ENCODE measurements at regions not wholly inside any gene's neighbourhood (a gene's known extent, or its start where the extent isn't known, plus 50 kb on each side); places are given as distances from the start of the nearest gene placed in this dataset.

DNA sequence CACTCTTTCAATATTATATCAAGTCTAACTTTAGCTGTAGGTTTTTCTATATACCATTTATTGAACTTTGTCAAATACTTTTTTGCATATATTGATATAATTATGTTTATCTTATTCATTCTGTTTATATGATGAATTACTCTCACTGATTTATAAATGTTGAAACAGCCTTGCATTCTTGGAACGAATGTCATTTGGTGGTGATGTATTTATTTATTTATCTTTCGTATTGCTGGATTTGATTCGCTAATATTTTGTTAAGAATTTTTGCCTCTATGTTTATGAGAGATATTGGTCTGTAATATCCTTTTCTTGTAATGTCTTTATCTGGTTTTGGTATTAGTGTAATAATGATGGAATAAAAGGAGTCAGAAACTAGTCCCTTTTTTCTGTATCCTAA, 563.9 kb downstream of the ANXA1 start:
- no peak overlapping the region for H3K9ac ChIP-seq (ENCODE audit: low read depth, low read length)
- no peak for TF ChIP-seq EZH2 (IDR thresholded peaks at IDR 0.05; ENCODE audit: borderline replicate concordance, low read depth, low read length, severe bottlenecking)
- TF ChIP-seq, protein P1, sequence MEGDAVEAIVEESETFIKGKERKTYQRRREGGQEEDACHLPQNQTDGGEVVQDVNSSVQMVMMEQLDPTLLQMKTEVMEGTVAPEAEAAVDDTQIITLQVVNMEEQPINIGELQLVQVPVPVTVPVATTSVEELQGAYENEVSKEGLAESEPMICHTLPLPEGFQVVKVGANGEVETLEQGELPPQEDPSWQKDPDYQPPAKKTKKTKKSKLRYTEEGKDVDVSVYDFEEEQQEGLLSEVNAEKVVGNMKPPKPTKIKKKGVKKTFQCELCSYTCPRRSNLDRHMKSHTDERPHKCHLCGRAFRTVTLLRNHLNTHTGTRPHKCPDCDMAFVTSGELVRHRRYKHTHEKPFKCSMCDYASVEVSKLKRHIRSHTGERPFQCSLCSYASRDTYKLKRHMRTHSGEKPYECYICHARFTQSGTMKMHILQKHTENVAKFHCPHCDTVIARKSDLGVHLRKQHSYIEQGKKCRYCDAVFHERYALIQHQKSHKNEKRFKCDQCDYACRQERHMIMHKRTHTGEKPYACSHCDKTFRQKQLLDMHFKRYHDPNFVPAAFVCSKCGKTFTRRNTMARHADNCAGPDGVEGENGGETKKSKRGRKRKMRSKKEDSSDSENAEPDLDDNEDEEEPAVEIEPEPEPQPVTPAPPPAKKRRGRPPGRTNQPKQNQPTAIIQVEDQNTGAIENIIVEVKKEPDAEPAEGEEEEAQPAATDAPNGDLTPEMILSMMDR (IDR thresholded peaks at IDR 0.05; ENCODE audit: borderline replicate concordance, extremely low read depth, low read length, poor library complexity, severe bottlenecking): no peak
- no peaks in the 10 kb centered on the region for H3K36me3 ChIP-seq (ENCODE audit: insufficient read depth, low read length)
- H2AFZ ChIP-seq (ENCODE audit: low read depth, low read length): no peak overlapping the region
- ATAC-seq (ENCODE audit: insufficient read depth, low read depth) (no peak), DNase-seq (no peak)
- no peaks in the 10 kb centered on the region for H3K9me3 ChIP-seq (ENCODE audit: insufficient read depth, low read length, severe bottlenecking)
- no peak overlapping the region for H3K4me2 ChIP-seq (ENCODE audit: insufficient read depth, low read length)
- no peaks in the 10 kb centered on the region for H3K27me3 ChIP-seq (ENCODE audit: insufficient read depth, low read length, poor library complexity)
- no peaks in the 10 kb centered on the region for H4K20me1 ChIP-seq (ENCODE audit: insufficient read depth, low read length)
- H3K4me3 ChIP-seq (ENCODE audit: low read depth in 1 of 2, low read length in 2 of 2): no peak overlapping the region
- no peak overlapping the region for H3K27ac ChIP-seq (ENCODE audit: low read length)
- no peaks in the 10 kb centered on the region for H3K4me1 ChIP-seq (ENCODE audit: insufficient read depth, low read length)
- no peaks in the 10 kb centered on the region for H3K79me2 ChIP-seq (ENCODE audit: insufficient read depth, low read length)

DNA sequence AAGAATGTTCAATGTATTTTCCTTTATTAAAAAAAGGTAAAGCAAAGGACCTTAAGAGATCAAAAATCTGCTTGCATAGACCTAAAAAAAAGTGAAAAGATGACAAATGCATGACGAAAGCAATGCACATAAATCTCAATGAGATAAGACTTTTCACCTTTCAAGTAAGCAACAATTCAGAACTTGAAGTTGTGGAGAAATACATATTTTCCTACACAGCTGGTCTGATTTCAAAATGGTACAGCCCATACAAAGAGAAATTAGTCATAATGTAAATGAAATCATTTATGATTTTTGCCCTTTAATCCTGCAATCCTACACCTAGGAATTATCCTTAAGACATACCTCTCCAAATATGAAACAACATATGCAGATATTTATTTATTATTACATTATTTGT, 568.0 kb downstream of the ANXA1 start:
- no peaks in the 10 kb centered on the region for H4K20me1 ChIP-seq (ENCODE audit: insufficient read depth, low read length)
- H3K4me2 ChIP-seq (ENCODE audit: insufficient read depth, low read length): no peak overlapping the region
- no peaks in the 10 kb centered on the region for H3K79me2 ChIP-seq (ENCODE audit: insufficient read depth, low read length)
- no peak overlapping the region for H3K9ac ChIP-seq (ENCODE audit: low read depth, low read length)
- ATAC-seq (ENCODE audit: insufficient read depth, low read depth) (no peak), DNase-seq (no peak)
- no peak for TF ChIP-seq EZH2 (IDR thresholded peaks at IDR 0.05; ENCODE audit: borderline replicate concordance, low read depth, low read length, severe bottlenecking)
- TF ChIP-seq, protein P1 (IDR thresholded peaks at IDR 0.05; ENCODE audit: borderline replicate concordance, extremely low read depth, low read length, poor library complexity, severe bottlenecking): no peak
- H3K27me3 ChIP-seq (ENCODE audit: insufficient read depth, low read length, poor library complexity): no peaks in the 10 kb centered on the region
- no peaks in the 10 kb centered on the region for H3K4me1 ChIP-seq (ENCODE audit: insufficient read depth, low read length)
- no peak overlapping the region for H3K27ac ChIP-seq (ENCODE audit: low read length)
- H2AFZ ChIP-seq (ENCODE audit: low read depth, low read length): no peak overlapping the region
- H3K4me3 ChIP-seq (ENCODE audit: low read depth in 1 of 2, low read length in 2 of 2): no peak overlapping the region
- H3K36me3 ChIP-seq (ENCODE audit: insufficient read depth, low read length): no peaks in the 10 kb centered on the region
- H3K9me3 ChIP-seq (ENCODE audit: insufficient read depth, low read length, severe bottlenecking): peaks cover 7% of the 10 kb centered on the region

DNA sequence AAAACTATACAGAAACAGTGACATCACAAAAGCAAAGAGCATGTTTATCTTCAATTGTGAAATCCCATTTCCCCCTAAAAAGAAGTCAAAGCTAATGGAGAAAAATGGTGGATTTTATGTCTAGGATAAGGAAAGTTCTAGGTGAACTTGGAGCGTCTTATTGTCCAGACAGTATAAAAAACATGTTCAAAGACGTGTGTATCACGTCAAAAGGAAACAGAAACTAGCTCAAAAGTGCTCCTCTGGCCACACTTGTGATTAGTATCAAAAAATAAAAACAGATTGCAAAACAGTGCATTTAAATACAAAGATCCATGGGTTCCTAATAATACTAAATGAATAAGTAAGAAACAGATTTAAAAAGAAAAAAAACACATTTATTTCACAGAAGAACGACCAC, 568.9 kb downstream of the ANXA1 start:
- Histone ChIP-seq H3K9me3 (ENCODE audit: insufficient read depth, low read length, severe bottlenecking) (peaks cover 7% of the 10 kb centered on the region), H2AFZ (ENCODE audit: low read depth, low read length) (peak overlapping the region; percentile 25; the same call in 1 of the 2 replicates), H3K79me2 (ENCODE audit: insufficient read depth, low read length) (no peaks in the 10 kb centered on the region), H3K9ac (ENCODE audit: low read depth, low read length) (no peak overlapping the region), H4K20me1 (ENCODE audit: insufficient read depth, low read length) (no peaks in the 10 kb centered on the region), H3K4me3 (ENCODE audit: low read depth in 1 of 2, low read length in 2 of 2) (no peak overlapping the region), H3K4me1 (ENCODE audit: insufficient read depth, low read length) (no peaks in the 10 kb centered on the region), H3K4me2 (ENCODE audit: insufficient read depth, low read length) (no peak overlapping the region), H3K27me3 (ENCODE audit: insufficient read depth, low read length, poor library complexity) (no peaks in the 10 kb centered on the region), H3K27ac (ENCODE audit: low read length) (no peak overlapping the region), H3K36me3 (ENCODE audit: insufficient read depth, low read length) (no peaks in the 10 kb centered on the region)
- ATAC-seq (ENCODE audit: insufficient read depth, low read depth) (no peak), DNase-seq (no peak)
- no peak for TF ChIP-seq EZH2 (IDR thresholded peaks at IDR 0.05; ENCODE audit: borderline replicate concordance, low read depth, low read length, severe bottlenecking)
- TF ChIP-seq, protein P1 (IDR thresholded peaks at IDR 0.05; ENCODE audit: borderline replicate concordance, extremely low read depth, low read length, poor library complexity, severe bottlenecking): no peak

DNA sequence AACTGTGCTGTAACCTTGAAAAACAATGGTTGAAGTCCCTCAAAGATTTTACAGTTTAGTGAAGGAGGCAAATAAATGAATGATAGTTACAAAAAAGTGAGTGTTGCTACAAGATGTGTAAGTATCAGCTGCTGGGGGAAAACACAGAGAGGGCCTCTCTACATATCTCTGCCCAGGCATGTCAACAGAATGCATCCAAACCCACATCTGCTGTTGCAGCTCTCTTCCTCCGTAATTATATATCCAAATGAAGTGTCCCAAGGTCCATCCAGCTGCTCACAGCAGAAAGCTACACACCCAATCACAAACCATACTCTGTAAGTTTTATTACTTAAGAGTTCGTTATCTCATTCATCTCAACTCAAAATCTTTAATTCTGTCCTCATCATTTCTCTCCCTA, 584.6 kb downstream of the ANXA1 start:
- H3K4me1 ChIP-seq (ENCODE audit: insufficient read depth, low read length): no peaks in the 10 kb centered on the region
- TF ChIP-seq EZH2 (IDR thresholded peaks at IDR 0.05; ENCODE audit: borderline replicate concordance, low read depth, low read length, severe bottlenecking): no peak
- TF ChIP-seq, protein P1 (IDR thresholded peaks at IDR 0.05; ENCODE audit: borderline replicate concordance, extremely low read depth, low read length, poor library complexity, severe bottlenecking): no peak
- no peak overlapping the region for H3K9ac ChIP-seq (ENCODE audit: low read depth, low read length)
- no peak overlapping the region for H3K27ac ChIP-seq (ENCODE audit: low read length)
- H3K4me3 ChIP-seq (ENCODE audit: low read depth in 1 of 2, low read length in 2 of 2): no peak overlapping the region
- no peak overlapping the region for H3K4me2 ChIP-seq (ENCODE audit: insufficient read depth, low read length)
- H2AFZ ChIP-seq (ENCODE audit: low read depth, low read length): no peak overlapping the region
- no peaks in the 10 kb centered on the region for H3K36me3 ChIP-seq (ENCODE audit: insufficient read depth, low read length)
- no peaks in the 10 kb centered on the region for H3K27me3 ChIP-seq (ENCODE audit: insufficient read depth, low read length, poor library complexity)
- H4K20me1 ChIP-seq (ENCODE audit: insufficient read depth, low read length): no peaks in the 10 kb centered on the region
- no peaks in the 10 kb centered on the region for H3K9me3 ChIP-seq (ENCODE audit: insufficient read depth, low read length, severe bottlenecking)
- no peaks in the 10 kb centered on the region for H3K79me2 ChIP-seq (ENCODE audit: insufficient read depth, low read length)
- no peak for DNase-seq
- no peak for ATAC-seq (ENCODE audit: insufficient read depth, low read depth)
